HUES48 (cell line): ENCODE measurements at regions not wholly inside any gene's neighbourhood (a gene's known extent, or its start where the extent isn't known, plus 50 kb on each side); places are given as distances from the start of the nearest gene placed in this dataset.

ENCODE experiments used
- H3K27ac ChIP-seq: one replicate; pipeline ENCODE4 v1.7.0; 2013; ENCODE audit warnings: low read depth, low read length, inconsistent platforms
- H3K27me3 ChIP-seq: 2 replicates; pipeline ENCODE4 v1.6.1; 2013; ENCODE audit warnings: mild to moderate bottlenecking, low read length; ENCODE audit not compliant: control insufficient read depth, insufficient read depth
- H3K36me3 ChIP-seq: 2 replicates; pipeline ENCODE4 v1.6.1; 2013; ENCODE audit warnings: low read length; ENCODE audit not compliant: control insufficient read depth, insufficient read depth
- H3K4me1 ChIP-seq: 2 replicates; pipeline ENCODE4 v1.6.1; 2013; ENCODE audit warnings: mild to moderate bottlenecking, low read length; ENCODE audit not compliant: control insufficient read depth, insufficient read depth
- H3K4me3 ChIP-seq: 2 replicates; pipeline ENCODE4 v1.5.1; 2013; ENCODE audit warnings: mild to moderate bottlenecking, low read depth, low read length
- H3K9ac ChIP-seq: 2 replicates; pipeline ENCODE4 v1.6.1; 2013; ENCODE audit warnings: mild to moderate bottlenecking, low read depth, low read length, moderate library complexity
- H3K9me3 ChIP-seq: 2 replicates; pipeline ENCODE4 v1.6.1; 2013; ENCODE audit warnings: low read length; ENCODE audit not compliant: control insufficient read depth, insufficient read depth

GRCh38 chr15:92271179-92271578 is 122.5 kb upstream of the ST8SIA2 start:
- no peak overlapping the region for H3K27ac ChIP-seq
- H3K4me3 ChIP-seq, result no peak overlapping the region
- H3K36me3 ChIP-seq, result no peaks in the 10 kb centered on the region
- H3K9ac ChIP-seq, result no peak overlapping the region
- no peaks in the 10 kb centered on the region for H3K27me3 ChIP-seq
- peaks cover 10% of the 10 kb centered on the region for H3K4me1 ChIP-seq
- no peaks in the 10 kb centered on the region for H3K9me3 ChIP-seq

GRCh38 chr15:92272106-92272505 is 121.6 kb upstream of the ST8SIA2 start:
- Histone ChIP-seq H3K9me3 (no peaks in the 10 kb centered on the region), H3K27ac (no peak overlapping the region), H3K4me1 (peaks cover 10% of the 10 kb centered on the region)

GRCh38 chr15:92273286-92273685 is 120.4 kb upstream of the ST8SIA2 start:
- Histone ChIP-seq H3K9ac (no peak overlapping the region), H3K9me3 (no peaks in the 10 kb centered on the region), H3K36me3 (no peaks in the 10 kb centered on the region), H3K27ac (no peak overlapping the region), H3K27me3 (no peaks in the 10 kb centered on the region), H3K4me1 (peaks cover 10% of the 10 kb centered on the region), H3K4me3 (no peak overlapping the region)

More at GRCh38 chr15:92272106-92272505, 121.6 kb upstream of the ST8SIA2 start:
- no peak overlapping the region for H3K4me3 ChIP-seq
- no peaks in the 10 kb centered on the region for H3K36me3 ChIP-seq
- H3K9ac ChIP-seq, result no peak overlapping the region
- no peaks in the 10 kb centered on the region for H3K27me3 ChIP-seq

- H3K4me3 ChIP-seq, result no peak overlapping the region
- H3K9me3 ChIP-seq, result no peaks in the 10 kb centered on the region
- H3K27ac ChIP-seq, result no peak overlapping the region
- no peaks in the 10 kb centered on the region for H3K36me3 ChIP-seq
- H3K4me1 ChIP-seq, result peaks cover 10% of the 10 kb centered on the region
- H3K27me3 ChIP-seq, result no peaks in the 10 kb centered on the region
- H3K9ac ChIP-seq, result no peak overlapping the region
These were observed 120.0 kb upstream of the ST8SIA2 start for GRCh38 chr15:92273723-92274122.

GRCh38 chr15:92277776-92278175 is 115.9 kb upstream of the ST8SIA2 start:
- no peak overlapping the region for H3K27ac ChIP-seq
- no peak overlapping the region for H3K4me3 ChIP-seq
- no peaks in the 10 kb centered on the region for H3K9me3 ChIP-seq
- no peaks in the 10 kb centered on the region for H3K4me1 ChIP-seq
- H3K27me3 ChIP-seq, result no peaks in the 10 kb centered on the region
- no peaks in the 10 kb centered on the region for H3K36me3 ChIP-seq
- no peak overlapping the region for H3K9ac ChIP-seq

- no peaks in the 10 kb centered on the region for H3K9me3 ChIP-seq
- no peaks in the 10 kb centered on the region for H3K4me1 ChIP-seq
- H3K27ac ChIP-seq, result no peak overlapping the region
- H3K4me3 ChIP-seq, result no peak overlapping the region
- H3K36me3 ChIP-seq, result no peaks in the 10 kb centered on the region
- no peak overlapping the region for H3K9ac ChIP-seq
- H3K27me3 ChIP-seq, result no peaks in the 10 kb centered on the region
These were observed 109.9 kb upstream of the ST8SIA2 start for GRCh38 chr15:92283813-92284212.

GRCh38 chr15:92288755-92289154 is 104.9 kb upstream of the ST8SIA2 start:
- peaks cover 5% of the 10 kb centered on the region; the same call in 1 of the 2 replicates for H3K4me1 ChIP-seq

GRCh38 chr15:92289733-92290132 is 103.9 kb upstream of the ST8SIA2 start:
- Histone ChIP-seq H3K9ac (no peak overlapping the region), H3K9me3 (no peaks in the 10 kb centered on the region), H3K27me3 (no peaks in the 10 kb centered on the region), H3K4me1 (peaks cover 5% of the 10 kb centered on the region; the same call in 1 of the 2 replicates), H3K4me3 (no peak overlapping the region), H3K27ac (no peak overlapping the region), H3K36me3 (no peaks in the 10 kb centered on the region)

More at GRCh38 chr15:92288755-92289154, 104.9 kb upstream of the ST8SIA2 start:
- Histone ChIP-seq H3K27me3 (no peaks in the 10 kb centered on the region), H3K36me3 (no peaks in the 10 kb centered on the region), H3K4me3 (no peak overlapping the region), H3K9me3 (no peaks in the 10 kb centered on the region), H3K27ac (no peak overlapping the region), H3K9ac (no peak overlapping the region)

- H3K9me3 ChIP-seq, result no peaks in the 10 kb centered on the region
- no peaks in the 10 kb centered on the region for H3K36me3 ChIP-seq
- no peaks in the 10 kb centered on the region for H3K27me3 ChIP-seq
- H3K4me3 ChIP-seq, result no peak overlapping the region
- peaks cover 5% of the 10 kb centered on the region; the same call in 1 of the 2 replicates for H3K4me1 ChIP-seq
- no peak overlapping the region for H3K27ac ChIP-seq
- H3K9ac ChIP-seq, result no peak overlapping the region
These were observed 103.2 kb upstream of the ST8SIA2 start for GRCh38 chr15:92290359-92290992.

GRCh38 chr15:92291900-92292299 is 101.8 kb upstream of the ST8SIA2 start:
- H3K4me3 ChIP-seq, result no peak overlapping the region
- no peaks in the 10 kb centered on the region for H3K27me3 ChIP-seq
- H3K9ac ChIP-seq, result no peak overlapping the region
- H3K9me3 ChIP-seq, result no peaks in the 10 kb centered on the region
- H3K4me1 ChIP-seq, result peaks cover 5% of the 10 kb centered on the region; the same call in 1 of the 2 replicates
- H3K27ac ChIP-seq, result no peak overlapping the region
- no peaks in the 10 kb centered on the region for H3K36me3 ChIP-seq

GRCh38 chr15:92294759-92295158 is 98.9 kb upstream of the ST8SIA2 start:
- Histone ChIP-seq H3K9ac (no peak overlapping the region), H3K9me3 (no peaks in the 10 kb centered on the region)

More at GRCh38 chr15:92294759-92295158, 98.9 kb upstream of the ST8SIA2 start:
- no peaks in the 10 kb centered on the region for H3K36me3 ChIP-seq
- H3K4me1 ChIP-seq, result peaks cover 13% of the 10 kb centered on the region; the same call in 1 of the 2 replicates
- no peaks in the 10 kb centered on the region for H3K27me3 ChIP-seq
- no peak overlapping the region for H3K4me3 ChIP-seq
- no peak overlapping the region for H3K27ac ChIP-seq
